Transverse colon (tissue), 4 donors: ENCODE measurements at regions not wholly inside any gene's neighbourhood (a gene's known extent, or its start where the extent isn't known, plus 50 kb on each side); places are given as distances from the start of the nearest gene placed in this dataset.

ENCODE experiments used
- EP300 ChIP-seq: sonication (generic); formaldehyde crosslinking; IDR thresholded peaks from one replicate; pipeline ENCODE4 v1.6.1; 2017; ENCODE audit warnings: antibody characterized with exemption, low read depth
- POLR2A ChIP-seq: fragments of 450-650 bp; IDR thresholded peaks from one replicate; pipeline ENCODE4 v1.6.1; 2016; ENCODE audit warnings: antibody characterized with exemption, mild to moderate bottlenecking, moderate library complexity
- POLR2AphosphoS5 ChIP-seq, 3 donors: sonication (generic); formaldehyde crosslinking; IDR thresholded peaks; one replicate each; pipeline ENCODE4 v1.6.1; 2016; ENCODE audit warnings: antibody characterized with exemption in 3 of 3
- TF ChIP-seq, protein P1 (sequence below), 5 experiments: fragments of 200-600 bp in 3 of 5; fragments of 450-650 bp in 2 of 5; sonication (generic) in 3 of 5; IDR thresholded peaks; 1 replicate in 2 of 5; 2 replicates in 3 of 5; pipeline ENCODE4 v1.5.1; 2016 to 2017; ENCODE audit warnings: antibody characterized with exemption in 5 of 5, inconsistent platforms in 3 of 5, mild to moderate bottlenecking in 2 of 5, moderate library complexity in 1 of 5

DNA sequence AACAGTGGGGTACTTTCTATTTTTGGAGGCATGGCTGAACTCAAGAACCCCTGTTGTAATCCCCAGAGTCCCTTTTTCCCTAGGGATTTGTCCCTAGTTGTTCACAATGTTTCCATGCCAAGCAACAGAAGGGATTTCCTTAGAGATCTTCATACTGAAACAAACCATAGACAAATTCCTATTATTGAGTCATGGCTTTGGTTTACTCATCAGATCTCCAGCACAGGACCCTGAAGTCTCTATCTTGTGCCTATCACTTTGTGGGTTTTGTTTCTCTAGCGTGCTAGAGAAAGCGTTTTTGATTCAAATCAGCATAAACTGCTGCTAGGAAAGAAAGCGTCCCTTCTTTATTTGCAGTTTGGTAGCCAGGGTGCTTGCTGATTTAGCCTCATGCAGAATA, 165.0 kb downstream of the BAMBI start:
- TF ChIP-seq POLR2AphosphoS5 (IDR thresholded peaks at IDR 0.05) (no peak), EP300 (no peak), POLR2A (no peak)
- TF ChIP-seq, protein P1, sequence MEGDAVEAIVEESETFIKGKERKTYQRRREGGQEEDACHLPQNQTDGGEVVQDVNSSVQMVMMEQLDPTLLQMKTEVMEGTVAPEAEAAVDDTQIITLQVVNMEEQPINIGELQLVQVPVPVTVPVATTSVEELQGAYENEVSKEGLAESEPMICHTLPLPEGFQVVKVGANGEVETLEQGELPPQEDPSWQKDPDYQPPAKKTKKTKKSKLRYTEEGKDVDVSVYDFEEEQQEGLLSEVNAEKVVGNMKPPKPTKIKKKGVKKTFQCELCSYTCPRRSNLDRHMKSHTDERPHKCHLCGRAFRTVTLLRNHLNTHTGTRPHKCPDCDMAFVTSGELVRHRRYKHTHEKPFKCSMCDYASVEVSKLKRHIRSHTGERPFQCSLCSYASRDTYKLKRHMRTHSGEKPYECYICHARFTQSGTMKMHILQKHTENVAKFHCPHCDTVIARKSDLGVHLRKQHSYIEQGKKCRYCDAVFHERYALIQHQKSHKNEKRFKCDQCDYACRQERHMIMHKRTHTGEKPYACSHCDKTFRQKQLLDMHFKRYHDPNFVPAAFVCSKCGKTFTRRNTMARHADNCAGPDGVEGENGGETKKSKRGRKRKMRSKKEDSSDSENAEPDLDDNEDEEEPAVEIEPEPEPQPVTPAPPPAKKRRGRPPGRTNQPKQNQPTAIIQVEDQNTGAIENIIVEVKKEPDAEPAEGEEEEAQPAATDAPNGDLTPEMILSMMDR (IDR thresholded peaks at IDR 0.05): no peak
